HepG2 (cell line): ENCODE measurements at regions not wholly inside any gene's neighbourhood (a gene's known extent, or its start where the extent isn't known, plus 50 kb on each side); places are given as distances from the start of the nearest gene placed in this dataset.

Experiments used
- CBX1 ChIP-seq: IDR thresholded peaks from one replicate; pipeline ENCODE4 v1.6.1; 2016; ENCODE audit warnings: antibody characterized with exemption, low read depth
- CHD2 ChIP-seq: IDR thresholded peaks from 2 replicates; pipeline ENCODE4 v1.6.1; 2011; ENCODE audit warnings: low read depth, low read length, improper control_type of control experiment
- CTCF ChIP-seq: sonication (generic); formaldehyde crosslinking; IDR thresholded peaks from 2 replicates; pipeline ENCODE4 v1.5.0; 2020; ENCODE audit warnings: mild to moderate bottlenecking, missing genetic modification reagents, moderate library complexity
- ELF1 ChIP-seq: sonication (generic); formaldehyde crosslinking; IDR thresholded peaks from 2 replicates; pipeline ENCODE4 v1.4.0; 2020; ENCODE audit warnings: missing genetic modification reagents
- KDM5B ChIP-seq: sonication (generic); formaldehyde crosslinking; IDR thresholded peaks from 2 replicates; pipeline ENCODE4 v1.4.0; 2020; ENCODE audit warnings: missing genetic modification reagents, mild to moderate bottlenecking, borderline replicate concordance
- NR2C2 ChIP-seq: sonication (generic); formaldehyde crosslinking; IDR thresholded peaks from 2 replicates; pipeline ENCODE4 v1.4.0; 2020; ENCODE audit warnings: missing genetic modification reagents, mild to moderate bottlenecking, moderate library complexity, borderline replicate concordance
- TARDBP ChIP-seq: sonication (generic); formaldehyde crosslinking; IDR thresholded peaks from 2 replicates; pipeline ENCODE4 v1.8.0; 2022; ENCODE audit warnings: mild to moderate bottlenecking, missing genetic modification reagents
- TP53 ChIP-seq: sonication (generic); formaldehyde crosslinking; conservative IDR thresholded peaks from 2 replicates; pipeline ENCODE4 v1.4.0; 2020; ENCODE audit warnings: missing genetic modification reagents
- ZBTB33 ChIP-seq: sonication (generic); formaldehyde crosslinking; IDR thresholded peaks from 2 replicates; pipeline ENCODE4 v1.4.0; 2020; ENCODE audit warnings: missing genetic modification reagents
- ZNF414 ChIP-seq: sonication (generic); formaldehyde crosslinking; IDR thresholded peaks from 2 replicates; pipeline ENCODE4 v1.5.0; 2020; ENCODE audit warnings: missing genetic modification reagents
- ZNF609 ChIP-seq: sonication (generic); formaldehyde crosslinking; IDR thresholded peaks from 2 replicates; pipeline ENCODE4 v1.4.0; 2020; ENCODE audit warnings: mild to moderate bottlenecking, missing genetic modification reagents, borderline replicate concordance

GRCh38 chr7:80002865-80003264, 131.8 kb upstream of the GNAI1 start:
- TF ChIP-seq KDM5B (CRISPR knock-in tag) (no peak), NR2C2 (no peak), CTCF (CRISPR knock-in tag) (no peak), TP53 (CRISPR knock-in tag) (no peak), ZBTB33 (no peak), ZNF609 (CRISPR knock-in tag) (no peak), CBX1 (no peak), TARDBP (CRISPR knock-in tag) (no peak), ELF1 (CRISPR knock-in tag) (no peak), ZNF414 (CRISPR knock-in tag) (no peak), CHD2 (no peak)
